Activated gamma-delta T cell treated with Interleukin-2 at 50 U/mL for 16 hours (primary cell): ENCODE measurements at regions not wholly inside any gene's neighbourhood (a gene's known extent, or its start where the extent isn't known, plus 50 kb on each side); places are given as distances from the start of the nearest gene placed in this dataset.
"Not testable (repeated sequence)": the region's sequence is repeated elsewhere in the genome, so short reads cannot be mapped to it uniquely, and the experiment has no call there.

Experiments
- DNase-seq: peaks from one replicate; pipeline ENCODE4 v3.0.0-alpha.2; 2020

DNA sequence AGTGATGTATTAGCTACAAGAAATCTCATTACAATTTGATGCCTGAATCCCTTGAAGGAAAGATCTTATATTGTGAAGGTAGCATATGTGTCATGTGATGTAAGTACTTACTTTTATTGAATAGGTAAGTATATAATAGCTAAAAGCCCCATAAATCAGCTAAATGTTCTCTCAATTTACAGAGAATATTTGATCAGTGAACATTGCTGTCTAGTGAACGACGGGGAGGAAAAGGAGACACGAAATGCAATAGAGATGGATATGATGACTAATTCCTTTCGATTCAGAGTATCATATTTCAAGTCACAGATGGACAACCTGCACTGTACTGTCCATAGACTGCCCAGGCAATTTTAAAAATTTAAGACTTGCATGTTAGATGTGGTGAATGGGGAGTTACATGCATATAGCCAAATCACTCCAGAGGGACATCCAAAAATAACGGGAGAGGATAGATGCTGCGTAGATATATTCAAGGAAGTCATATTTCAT, 462.1 kb upstream of the CDIN1 start:
- DNase-seq: no peak

DNA sequence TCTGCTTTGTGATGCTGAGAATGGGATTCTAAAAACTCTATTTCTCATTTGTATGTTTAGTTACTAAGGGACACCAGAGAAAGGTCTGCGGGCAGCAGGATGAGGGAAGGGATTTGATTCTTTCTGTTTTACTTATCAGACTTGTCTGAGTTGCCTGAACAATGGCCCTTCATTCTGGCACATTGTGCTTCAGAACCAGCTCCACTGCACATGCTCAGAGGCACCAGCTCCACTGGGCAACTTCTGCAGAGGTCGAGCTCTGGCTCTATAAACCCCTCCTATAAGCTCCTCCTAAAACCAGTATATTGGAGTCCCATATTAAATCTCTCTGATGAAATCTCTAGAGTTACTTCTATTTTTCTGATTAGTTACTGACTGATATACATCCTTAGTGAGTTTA, 453.2 kb upstream of the CDIN1 start:
- no peak for DNase-seq

DNA sequence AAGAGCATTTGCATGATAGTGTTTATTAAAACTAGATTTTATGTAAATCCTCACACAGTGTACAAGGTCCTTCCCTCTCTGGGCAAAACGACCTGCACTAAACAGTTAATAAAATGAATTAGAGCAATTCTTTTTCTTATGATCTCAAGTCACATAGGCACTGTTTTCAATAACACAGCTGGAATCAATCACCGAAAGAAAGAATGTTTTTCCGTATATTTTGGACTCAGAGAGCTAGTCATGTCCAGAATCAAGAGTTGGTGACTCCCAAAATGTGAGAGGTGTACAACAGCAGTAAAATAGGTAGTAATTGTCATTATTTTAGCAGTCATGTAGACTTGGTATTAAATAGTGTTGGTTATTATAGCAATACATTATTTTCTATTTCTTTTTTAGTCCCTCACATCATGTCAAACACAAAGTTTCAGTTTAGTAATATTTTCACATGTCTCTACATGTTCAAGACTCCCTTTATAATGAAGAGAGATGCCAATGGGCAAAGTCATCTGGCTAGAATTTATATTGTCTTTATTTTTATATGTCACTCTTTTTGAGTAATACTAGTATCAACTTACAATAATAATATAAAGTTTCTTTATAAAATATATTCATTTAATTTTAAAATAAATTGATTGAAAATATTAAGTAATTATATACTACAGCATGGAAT, 448.6 kb upstream of the CDIN1 start:
- DNase-seq: no peak

DNA sequence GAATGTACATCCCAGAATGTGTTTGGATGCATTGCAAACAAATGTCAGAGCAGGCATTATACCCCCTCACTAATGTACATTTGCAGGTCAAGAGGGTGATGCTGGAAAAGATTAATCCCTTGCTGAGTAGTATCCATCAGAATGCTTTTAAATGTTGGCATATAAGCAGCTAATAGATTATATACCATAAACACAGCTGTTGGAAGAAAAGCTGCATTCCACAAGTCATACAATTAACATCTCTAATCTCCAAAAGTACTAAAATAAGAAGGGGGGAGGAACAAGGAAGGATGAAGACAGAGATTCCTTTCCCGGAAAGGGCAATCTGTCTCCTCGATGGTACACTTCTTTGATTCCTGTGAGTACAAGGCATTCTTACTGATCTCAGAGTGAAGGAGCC, 445.7 kb upstream of the CDIN1 start:
- no peak for DNase-seq

DNA sequence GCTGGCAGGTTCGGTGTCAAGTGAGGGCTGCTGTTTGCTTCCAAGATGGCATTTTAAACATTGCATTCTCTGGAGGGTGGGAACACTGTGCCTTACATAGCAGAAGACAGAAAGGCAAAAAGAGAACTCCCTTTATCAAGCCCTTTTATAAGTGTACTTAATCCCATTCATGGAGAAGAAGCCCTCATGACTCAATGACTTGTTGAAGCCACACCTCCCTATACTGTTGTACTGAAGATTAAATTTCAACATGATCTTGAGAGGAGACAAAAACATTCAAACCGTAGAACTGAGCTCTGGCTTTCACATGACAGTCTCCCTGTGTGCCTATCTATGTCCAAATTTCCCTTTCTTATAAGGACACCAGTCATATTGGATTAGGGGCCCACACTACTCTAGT, 443.4 kb upstream of the CDIN1 start:
- no peak for DNase-seq

DNA sequence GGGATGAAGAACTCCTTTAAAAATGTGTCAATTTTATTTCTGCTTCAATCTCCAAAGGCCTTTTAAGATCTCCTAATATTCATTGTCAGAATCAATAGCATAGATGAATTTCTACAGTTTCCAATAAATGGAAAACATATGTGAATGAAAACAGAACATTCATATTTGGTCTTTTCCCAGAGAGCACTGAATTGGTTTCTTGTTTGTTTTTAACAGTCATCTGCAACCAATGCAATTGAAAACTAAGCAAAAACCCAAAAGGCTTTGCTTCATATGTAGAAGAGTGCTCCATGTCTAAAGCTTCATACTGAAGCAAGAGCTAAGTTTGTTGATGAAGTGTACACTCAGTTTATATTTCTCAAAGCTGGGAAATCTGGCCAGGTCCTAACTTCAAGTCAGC, 426.5 kb upstream of the CDIN1 start:
- DNase-seq: no peak

DNA sequence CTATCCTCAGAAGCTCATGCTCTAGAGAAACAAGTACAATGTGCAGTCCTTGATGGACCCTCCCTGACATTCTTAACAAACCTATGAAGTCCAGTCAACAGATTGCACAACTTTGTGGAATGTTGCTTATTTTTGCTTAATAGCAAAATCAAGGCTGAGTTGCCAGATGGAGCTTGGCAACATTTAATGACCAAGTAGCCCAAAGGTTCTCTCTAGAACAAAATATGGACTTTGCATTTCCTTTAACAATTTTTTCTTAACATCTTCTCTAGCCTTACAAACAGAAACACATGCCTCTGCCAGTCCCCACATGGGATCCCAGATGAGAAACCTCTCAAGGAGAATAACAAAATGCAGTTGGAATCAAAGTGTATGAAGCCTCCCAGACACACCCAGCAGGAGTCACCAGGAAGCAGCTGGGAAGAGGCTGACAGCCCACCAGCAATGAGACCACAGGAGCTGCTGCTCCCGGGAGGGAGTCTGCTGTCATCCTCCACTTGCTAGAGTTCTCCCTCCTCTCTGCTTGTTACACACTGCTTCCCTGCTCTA, 422.5 kb upstream of the CDIN1 start:
- DNase-seq: no peak

DNA sequence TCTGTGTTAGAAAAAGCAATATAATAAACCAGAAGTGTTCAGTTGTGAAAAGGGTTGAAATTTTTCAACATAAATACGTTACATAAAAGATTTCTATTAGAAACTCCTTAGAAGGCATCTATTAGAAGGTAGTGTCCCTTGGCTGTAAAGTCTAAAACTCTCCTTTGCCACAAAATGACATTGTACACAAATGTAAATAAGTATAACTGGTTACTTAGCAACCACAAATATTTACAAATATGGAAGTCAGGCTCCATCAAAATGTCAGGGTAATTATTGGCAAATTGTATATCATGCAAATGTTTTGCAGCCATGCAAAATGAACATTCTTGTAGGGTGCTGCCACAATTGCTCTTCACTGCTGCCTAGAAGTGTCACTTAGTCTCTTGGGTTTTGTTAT, 419.1 kb upstream of the CDIN1 start:
- DNase-seq: no peak

DNA sequence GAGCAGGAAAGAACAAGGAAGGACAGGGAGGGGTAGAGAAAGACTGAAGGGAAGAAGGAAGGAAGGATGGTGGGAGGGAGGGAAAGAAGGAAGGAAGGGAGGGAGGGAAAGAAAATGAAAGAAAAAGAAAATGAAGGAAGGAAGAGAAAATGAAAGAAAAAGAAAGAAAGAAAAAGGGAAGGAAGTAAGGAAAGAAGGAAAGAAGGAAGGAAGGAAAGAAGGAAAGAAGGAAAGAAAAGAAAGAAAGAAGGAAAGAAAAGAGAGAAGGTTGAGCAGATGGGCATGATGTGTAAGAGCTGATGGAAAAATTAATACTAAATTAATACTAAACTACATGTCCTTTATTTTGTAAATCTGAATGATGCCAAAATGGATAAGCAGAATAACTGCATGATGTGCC, 418.3 kb upstream of the CDIN1 start:
- no peak for DNase-seq

DNA sequence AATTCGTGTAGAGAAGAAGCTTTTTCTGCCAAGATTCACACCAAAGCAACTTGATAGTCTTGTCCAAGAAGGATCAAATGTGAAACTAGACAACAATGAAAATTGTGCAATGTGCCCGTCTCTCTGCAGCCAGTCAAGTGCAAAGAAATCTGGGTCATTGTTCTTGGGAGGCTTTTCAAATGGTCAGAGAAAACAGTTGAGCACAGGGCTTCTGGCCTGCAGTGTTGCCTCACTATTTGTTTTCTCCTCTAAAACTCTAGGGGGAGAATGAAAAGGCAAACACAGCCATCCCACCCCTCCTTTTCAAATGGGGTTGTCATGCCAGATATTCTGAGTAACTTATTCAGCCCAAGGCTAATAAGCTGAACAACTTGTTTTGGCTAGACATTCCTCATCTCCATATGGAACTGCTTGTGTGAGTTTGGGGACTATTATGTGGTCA, 417.6 kb upstream of the CDIN1 start:
- DNase-seq: no peak

DNA sequence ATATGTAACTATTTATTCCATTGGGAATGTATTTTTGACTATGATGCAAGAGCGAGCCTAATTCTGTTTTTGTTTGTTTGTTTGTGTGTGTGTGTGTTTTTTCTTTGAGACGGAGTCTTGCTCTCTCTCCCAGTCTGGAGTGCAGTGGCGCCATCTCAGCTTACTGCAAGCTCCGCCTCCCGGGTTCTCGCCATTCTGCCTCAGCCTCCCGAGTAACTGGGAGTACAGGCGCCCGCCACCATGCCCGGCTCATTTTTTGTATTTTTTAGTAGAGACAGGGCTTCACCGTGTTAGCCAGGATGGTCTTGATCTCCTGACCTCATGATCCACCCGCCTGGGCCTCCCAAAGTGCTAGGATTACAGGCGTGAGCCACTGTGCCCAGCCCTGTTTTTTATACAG, 415.4 kb upstream of the CDIN1 start:
- DNase-seq: not testable (repeated sequence)

DNA sequence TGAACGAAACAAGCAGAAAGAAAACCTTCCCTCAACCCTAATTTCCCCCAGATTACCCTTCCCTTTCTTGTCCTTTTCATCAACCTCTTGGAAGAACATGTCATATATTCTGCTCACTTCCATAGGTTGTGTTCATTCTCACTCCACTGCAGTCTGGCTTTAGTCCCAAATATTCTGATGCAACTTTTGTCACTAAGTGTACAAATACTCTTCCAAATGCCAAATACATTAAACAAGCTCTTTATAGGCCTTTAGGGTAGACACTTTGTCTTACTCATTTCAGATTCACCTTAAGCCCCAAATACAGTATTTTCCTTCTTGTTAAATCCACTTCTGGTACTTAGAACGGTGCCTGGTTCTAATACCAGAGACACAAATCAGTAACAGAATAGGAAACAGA, 406.5 kb upstream of the CDIN1 start:
- DNase-seq: no peak

DNA sequence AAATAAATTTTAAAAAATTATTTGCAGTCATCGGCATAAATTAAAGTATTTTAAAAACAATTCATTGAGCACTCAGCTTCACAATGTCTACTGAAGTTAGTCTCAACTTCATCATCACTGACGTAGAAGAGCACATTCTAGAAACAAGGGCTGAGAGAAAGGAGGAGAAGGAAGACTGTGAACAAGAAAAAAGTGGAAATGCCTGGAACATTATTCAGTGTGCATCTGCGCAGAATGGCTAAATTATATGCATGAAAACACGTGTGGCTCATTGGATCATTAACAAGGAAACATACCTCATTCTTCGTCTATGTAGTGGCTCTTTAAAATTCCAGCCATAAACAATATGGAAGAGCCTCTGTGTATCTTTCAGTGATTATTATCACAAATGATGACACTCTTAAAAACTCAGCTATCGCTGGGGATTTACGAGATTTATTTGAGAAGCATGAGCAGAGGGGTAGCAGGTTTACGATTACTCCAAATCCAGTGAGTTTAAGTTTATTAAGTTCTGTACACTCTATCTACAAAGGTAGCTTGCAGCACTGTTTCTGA, 404.2 kb upstream of the CDIN1 start:
- DNase-seq: no peak

DNA sequence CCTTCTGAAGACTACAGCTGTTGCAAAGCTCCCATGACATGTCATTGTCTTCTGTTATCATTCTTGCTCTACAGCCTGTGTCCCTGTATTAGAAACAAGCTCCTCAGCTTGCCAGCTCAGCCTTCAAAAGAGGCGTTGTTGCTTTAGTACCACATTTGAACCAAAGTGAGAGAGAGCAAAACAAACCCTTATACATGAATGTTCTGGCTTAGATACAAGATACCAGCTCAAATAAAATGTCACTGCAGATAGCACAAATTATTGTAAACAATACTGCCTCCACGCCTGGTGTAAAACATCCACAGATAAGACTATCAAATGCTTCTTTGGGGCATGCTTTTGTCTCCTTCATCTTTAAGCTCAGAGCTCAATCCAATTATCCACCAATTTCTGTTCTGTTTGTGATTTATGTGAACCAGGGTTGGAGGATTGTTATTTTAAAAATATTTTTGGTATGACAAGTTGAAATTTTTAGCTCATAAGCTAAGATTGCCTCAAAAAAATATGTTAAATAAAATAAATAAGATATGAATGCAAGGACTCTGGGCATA, 403.6 kb upstream of the CDIN1 start:
- no peak for DNase-seq

DNA sequence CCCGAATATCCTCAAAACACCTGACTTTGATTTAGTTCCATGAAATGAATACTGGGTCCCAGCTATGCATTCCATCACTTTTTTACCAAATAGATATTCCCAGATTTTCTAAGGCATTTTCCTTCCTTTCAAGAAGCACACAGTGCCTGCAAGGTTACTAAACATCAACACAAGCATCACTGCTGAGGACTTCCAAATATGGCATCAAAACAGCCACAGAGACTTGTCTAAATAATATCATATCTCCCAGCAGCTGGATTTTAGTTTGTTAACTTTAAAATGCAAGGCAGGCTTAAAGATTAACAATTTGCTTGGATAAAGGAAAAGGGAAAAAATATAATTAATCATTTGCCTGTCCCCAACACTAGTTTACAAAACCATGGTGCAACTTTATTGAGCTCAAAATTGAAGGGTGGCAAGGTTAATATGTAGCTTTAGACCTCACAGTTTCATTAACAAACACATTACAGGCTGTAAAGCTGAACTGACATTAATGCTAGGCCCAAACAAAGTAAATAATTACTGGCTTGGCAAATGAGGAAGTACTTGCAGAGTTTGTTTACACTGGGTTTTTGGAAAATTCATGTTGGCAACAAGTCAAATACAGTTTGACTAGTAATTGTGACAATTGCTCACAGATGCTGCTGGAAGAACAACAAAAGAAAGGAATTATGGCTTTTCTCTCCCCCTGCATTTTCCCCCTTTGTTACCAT, 401.7 kb upstream of the CDIN1 start:
- no peak for DNase-seq

DNA sequence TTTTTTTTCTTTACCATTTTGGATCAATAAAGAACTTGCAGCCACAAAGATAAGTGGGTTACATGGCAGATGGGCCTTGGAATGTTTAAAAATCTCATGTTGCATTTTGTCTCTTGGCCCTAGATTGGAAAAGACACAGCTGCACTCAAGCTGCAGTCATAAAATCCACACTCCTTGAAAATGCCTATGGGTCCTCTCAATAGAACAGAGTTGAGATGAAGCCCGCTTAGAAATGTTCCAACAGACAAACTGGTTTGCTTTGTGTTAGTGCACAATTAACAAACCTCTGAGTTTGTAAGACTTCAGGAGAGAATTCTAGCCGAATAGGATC, 401.2 kb upstream of the CDIN1 start:
- DNase-seq: no peak

DNA sequence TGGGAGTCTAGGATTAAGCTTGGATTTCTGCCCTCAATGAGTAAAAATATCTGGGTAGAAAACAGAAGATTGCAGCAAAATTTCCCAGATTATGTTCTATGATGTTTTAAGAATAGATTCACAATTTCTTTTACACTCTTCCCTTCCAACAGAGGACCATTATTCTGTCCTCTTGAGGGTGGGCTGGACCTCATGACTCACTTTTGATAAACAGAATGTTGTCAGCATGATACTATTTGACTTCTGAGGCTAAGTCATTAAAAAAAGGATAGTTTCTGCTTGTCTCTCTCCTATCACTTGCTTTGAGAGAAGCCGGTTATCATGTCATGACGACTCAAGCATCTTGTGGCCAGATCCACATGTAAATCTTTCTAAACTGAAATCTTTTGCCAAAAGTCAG, 396.2 kb upstream of the CDIN1 start:
- no peak for DNase-seq

DNA sequence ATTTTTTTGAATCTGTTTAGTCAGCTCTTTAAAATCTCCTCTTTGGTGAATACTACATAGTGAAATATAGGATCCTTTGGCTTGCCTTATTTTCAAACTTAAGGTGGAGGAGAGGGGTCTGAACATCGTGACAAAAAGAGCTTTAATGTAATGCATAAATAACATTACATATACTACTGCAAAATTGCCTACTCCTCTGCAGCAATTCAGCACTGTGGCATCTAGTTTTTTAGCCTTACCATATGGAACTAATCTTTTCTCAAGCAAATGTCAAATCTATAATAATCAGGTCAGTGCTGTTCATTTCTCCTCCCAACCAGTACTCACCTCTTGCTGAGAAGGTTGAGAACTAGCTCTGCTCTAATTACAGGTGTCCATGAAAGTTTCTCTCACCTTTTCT, 394.0 kb upstream of the CDIN1 start:
- no peak for DNase-seq

DNA sequence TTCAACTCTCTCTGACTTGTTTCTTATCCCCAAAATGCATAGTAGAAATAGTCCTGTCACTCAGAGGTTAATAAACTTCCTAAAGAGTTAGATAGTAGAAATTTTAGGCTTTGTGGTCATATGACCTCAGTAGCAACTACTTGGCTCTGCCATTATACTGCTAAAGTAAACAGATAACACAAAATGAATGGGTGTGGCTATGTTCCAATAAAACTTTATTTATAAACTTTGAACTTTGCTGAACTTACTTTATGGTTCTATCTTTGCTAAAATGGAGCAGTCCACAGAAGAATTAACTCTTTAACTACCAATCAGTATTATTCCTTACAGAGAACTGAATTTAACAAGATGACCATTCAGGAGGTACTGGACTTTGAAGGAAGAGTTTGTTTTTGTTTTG, 393.6 kb upstream of the CDIN1 start:
- no peak for DNase-seq

DNA sequence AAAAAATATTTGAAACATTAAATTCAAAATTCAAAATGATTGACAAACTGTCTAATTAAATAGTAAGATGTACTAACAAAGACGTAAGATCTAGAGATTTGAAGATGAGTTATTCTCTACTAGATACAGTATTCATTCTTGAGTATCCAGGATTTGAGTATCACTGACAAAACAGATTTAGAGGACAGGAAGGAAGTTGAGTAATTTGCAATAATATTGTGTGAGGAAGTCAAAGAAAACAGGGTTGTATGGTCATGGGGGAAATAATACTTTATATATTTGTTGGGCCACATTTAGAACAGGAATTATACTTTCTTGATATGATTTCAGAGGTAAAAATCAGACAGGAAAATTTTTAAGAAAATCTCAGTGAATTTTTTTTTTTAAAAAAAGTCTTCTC, 393.1 kb upstream of the CDIN1 start:
- no peak for DNase-seq

DNA sequence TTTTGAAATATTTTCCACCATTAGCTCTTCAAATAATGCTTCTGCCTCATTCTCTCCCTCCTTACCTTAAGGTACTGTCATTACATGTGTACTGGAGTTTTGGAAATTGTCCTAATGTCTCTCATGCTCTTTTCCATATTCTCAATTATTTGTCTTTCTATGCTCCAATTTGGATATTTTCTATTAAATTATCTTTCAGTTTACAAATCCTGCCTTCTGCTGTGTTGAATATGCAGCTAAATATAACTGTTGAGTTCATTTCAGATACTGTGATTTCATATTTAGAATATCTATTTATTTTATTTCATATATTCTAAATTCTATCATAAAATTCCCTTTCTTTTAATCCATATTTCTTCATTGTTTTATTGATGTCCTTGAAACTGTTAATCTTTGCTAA, 388.0 kb upstream of the CDIN1 start:
- DNase-seq: no peak

DNA sequence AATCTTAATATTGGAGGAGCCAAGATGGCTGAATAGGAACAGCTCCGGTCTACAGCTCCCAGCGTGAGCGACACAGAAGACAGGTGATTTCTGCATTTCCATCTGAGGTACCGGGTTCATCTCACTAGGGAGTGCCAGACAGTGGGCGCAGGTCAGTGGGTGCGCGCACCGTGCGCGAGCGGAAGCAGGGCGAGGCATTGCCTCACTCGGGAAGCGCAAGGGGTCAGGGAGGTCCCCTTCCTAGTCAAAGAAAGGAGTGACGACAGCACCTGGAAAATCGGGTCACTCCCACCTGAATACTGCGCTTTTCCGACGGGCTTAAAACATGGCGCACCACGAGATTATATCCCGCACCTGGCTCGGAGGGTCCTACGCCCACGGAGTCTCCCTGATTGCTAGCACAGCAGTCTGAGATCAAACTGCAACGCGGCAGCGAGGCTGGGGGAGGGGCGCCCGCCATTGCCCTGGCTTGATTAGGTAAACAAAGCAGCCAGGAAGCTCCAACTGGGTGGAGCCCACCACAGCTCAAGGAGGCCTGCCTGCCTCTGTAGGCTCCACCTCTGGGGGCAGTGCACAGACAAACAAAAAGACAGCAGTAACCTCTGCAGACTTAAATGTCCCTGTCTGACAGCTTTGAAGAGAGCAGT, 383.9 kb upstream of the CDIN1 start:
- DNase-seq: not testable (repeated sequence)

DNA sequence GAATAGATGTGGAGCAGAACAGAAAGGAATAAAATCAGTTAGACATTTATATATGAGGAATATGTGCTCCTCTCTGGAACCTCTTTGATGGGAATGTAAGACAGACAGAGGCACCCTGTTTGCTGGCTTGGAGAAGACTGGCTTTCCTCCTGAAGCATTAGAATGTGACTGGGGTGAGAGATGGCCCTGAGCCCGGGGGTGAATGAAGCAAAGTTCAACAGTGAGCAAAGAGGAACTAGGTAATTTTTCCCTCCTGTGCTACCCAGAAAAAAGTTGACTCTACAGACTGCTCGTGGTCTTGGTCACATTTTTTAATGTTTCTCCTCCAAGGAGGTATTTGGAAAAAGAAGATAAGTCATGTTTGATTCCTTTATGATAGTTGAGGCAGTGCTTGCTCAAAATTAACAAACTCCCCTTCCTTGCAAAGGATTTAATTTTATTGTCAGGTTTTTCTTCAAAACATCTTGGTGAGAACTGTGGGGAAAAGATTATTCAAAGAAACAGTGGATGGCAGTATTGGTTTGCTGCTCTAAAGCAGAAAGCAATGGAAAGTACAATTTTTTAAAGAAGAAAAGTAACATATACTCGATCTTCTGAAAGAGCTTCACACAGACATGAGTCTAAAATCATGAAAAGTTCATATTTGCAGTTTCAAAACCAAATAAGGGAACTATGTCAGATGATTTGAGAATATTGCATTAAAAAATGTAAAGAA, 370.4 kb upstream of the CDIN1 start:
- DNase-seq: no peak
